ENCODE measurements at regions not wholly inside any gene's neighbourhood (a gene's known extent, or its start where the extent isn't known, plus 50 kb on each side); places are given as distances from the start of the nearest gene placed in this dataset.

DNA sequence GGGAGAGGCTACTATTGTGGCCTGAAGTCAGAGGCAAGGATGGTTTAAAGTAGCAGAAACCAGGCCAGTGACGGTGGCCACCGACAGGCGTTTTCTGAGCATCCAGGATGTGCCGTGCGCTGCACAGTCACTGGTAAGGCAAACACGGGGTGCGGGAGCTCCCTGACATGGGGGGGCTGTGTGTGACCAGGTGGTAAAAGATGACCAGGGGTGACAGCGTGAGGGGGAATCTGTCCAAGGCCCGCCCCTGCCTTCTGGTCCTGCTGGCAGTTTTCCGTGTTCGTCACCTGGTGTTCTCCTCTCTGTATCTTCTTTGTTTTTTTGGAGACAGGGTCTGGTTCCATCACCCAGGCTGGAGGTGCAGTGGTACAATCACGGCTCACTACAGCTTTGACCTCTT, 167.4 kb downstream of the ICE1 start:
- CTCF ChIA-PET = no interaction called here
- Histone ChIP-seq H3K4me3 (ENCODE audit: low read length) (no peak overlapping the region), H3K27me3 (ENCODE audit: low read length) (peaks cover 71% of the 10 kb centered on the region), H3K9me2 (replicated peaks; ENCODE audit: low read length) (no peaks in the 10 kb centered on the region), H4K20me1 (ENCODE audit: low read length) (no peaks in the 10 kb centered on the region), H3K79me2 (ENCODE audit: low read length) (no peaks in the 10 kb centered on the region), H3K27ac (ENCODE audit: low read length) (no peak overlapping the region), H3K9me3 (ENCODE audit: low read length) (no peaks in the 10 kb centered on the region), H2AFZ (ENCODE audit: low read length) (no peak overlapping the region), H3F3A (ENCODE audit: low read length, unreplicated experiment) (no peaks in the 10 kb centered on the region), H3K9ac (ENCODE audit: low read length) (no peak overlapping the region), H3K4me2 (ENCODE audit: low read length) (no peak overlapping the region), H3K4me1 (ENCODE audit: insufficient read depth, low read length) (no peaks in the 10 kb centered on the region), H3K36me3 (ENCODE audit: low read depth, low read length) (no peaks in the 10 kb centered on the region)
- ATAC-seq = no peak
- no peak for DNase-seq
- BruUV-seq (replicated peaks) = no TSS peak
- POLR2A ChIA-PET (ENCODE audit: unreplicated experiment) = no interaction called here
- intact Hi-C loops (cut with micrococcal nuclease) = no loop called here
- TF ChIP-seq EZH2 (IDR thresholded peaks at IDR 0.05; ENCODE audit: low read length, unreplicated experiment) = no peak
- TF ChIP-seq, protein P1, sequence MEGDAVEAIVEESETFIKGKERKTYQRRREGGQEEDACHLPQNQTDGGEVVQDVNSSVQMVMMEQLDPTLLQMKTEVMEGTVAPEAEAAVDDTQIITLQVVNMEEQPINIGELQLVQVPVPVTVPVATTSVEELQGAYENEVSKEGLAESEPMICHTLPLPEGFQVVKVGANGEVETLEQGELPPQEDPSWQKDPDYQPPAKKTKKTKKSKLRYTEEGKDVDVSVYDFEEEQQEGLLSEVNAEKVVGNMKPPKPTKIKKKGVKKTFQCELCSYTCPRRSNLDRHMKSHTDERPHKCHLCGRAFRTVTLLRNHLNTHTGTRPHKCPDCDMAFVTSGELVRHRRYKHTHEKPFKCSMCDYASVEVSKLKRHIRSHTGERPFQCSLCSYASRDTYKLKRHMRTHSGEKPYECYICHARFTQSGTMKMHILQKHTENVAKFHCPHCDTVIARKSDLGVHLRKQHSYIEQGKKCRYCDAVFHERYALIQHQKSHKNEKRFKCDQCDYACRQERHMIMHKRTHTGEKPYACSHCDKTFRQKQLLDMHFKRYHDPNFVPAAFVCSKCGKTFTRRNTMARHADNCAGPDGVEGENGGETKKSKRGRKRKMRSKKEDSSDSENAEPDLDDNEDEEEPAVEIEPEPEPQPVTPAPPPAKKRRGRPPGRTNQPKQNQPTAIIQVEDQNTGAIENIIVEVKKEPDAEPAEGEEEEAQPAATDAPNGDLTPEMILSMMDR (conservative IDR thresholded peaks at IDR 0.05; ENCODE audit: low read depth, low read length) = no peak
- TF ChIP-seq EZH2phosphoT487 (IDR thresholded peaks at IDR 0.05; ENCODE audit: borderline replicate concordance, low read length) = no peak

- DNase-seq = no peak
- Histone ChIP-seq H3F3A (ENCODE audit: low read length, unreplicated experiment) (no peaks in the 10 kb centered on the region), H3K9me3 (ENCODE audit: low read length) (no peaks in the 10 kb centered on the region), H3K79me2 (ENCODE audit: low read length) (no peaks in the 10 kb centered on the region), H3K36me3 (ENCODE audit: low read depth, low read length) (no peaks in the 10 kb centered on the region), H3K4me1 (ENCODE audit: insufficient read depth, low read length) (no peaks in the 10 kb centered on the region), H3K27me3 (ENCODE audit: low read length) (peaks cover 78% of the 10 kb centered on the region), H2AFZ (ENCODE audit: low read length) (no peak overlapping the region), H3K4me2 (ENCODE audit: low read length) (no peak overlapping the region), H3K9me2 (replicated peaks; ENCODE audit: low read length) (no peaks in the 10 kb centered on the region), H3K9ac (ENCODE audit: low read length) (no peak overlapping the region), H3K4me3 (ENCODE audit: low read length) (no peak overlapping the region), H4K20me1 (ENCODE audit: low read length) (no peaks in the 10 kb centered on the region), H3K27ac (ENCODE audit: low read length) (no peak overlapping the region)
- POLR2A ChIA-PET (ENCODE audit: unreplicated experiment) = no interaction called here
- no TSS peak for BruUV-seq (replicated peaks)
- CTCF ChIA-PET = no interaction called here
- TF ChIP-seq EZH2 (IDR thresholded peaks at IDR 0.05; ENCODE audit: low read length, unreplicated experiment) = no peak
- no peak for TF ChIP-seq EZH2phosphoT487 (IDR thresholded peaks at IDR 0.05; ENCODE audit: borderline replicate concordance, low read length)
- TF ChIP-seq, protein P1 (conservative IDR thresholded peaks at IDR 0.05; ENCODE audit: low read depth, low read length) = no peak
- no peak for ATAC-seq
- intact Hi-C loops (cut with micrococcal nuclease) = no loop called here
Observed at GRCh38 chr5:5588887-5589826, 166.7 kb downstream of the ICE1 start.

DNA sequence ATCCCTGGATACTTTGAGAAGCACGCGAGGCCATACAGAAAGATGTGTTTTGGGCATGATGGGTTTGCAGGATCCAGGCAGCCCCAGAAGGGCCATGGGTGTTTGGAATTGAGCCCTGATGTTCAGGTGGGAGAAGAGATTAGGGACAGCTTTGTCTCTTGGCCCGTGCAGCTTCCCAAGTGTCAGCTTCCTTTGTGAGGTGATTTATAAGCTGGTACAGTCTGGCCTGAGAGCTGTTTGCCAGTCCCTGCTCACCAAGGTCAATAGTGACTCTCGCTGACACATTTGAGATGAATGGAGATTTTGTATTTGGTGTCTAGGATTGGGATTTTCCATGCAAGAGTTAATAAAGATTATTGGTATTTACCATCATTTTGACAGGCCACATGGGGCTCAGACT, 165.9 kb downstream of the ICE1 start:
- ChIA-PET POLR2A (ENCODE audit: unreplicated experiment) (no interaction called here), CTCF (no interaction called here)
- no TSS peak for BruUV-seq (replicated peaks)
- no peak for ATAC-seq
- no peak overlapping the region for H3K4me3 ChIP-seq (ENCODE audit: low read length)
- no peaks in the 10 kb centered on the region for H3K9me3 ChIP-seq (ENCODE audit: low read length)
- no peaks in the 10 kb centered on the region for H3F3A ChIP-seq (ENCODE audit: low read length, unreplicated experiment)
- H3K4me1 ChIP-seq (ENCODE audit: insufficient read depth, low read length) = no peaks in the 10 kb centered on the region
- H3K79me2 ChIP-seq (ENCODE audit: low read length) = no peaks in the 10 kb centered on the region
- H3K9me2 ChIP-seq (replicated peaks; ENCODE audit: low read length) = no peaks in the 10 kb centered on the region
- H3K36me3 ChIP-seq (ENCODE audit: low read depth, low read length) = no peaks in the 10 kb centered on the region
- intact Hi-C loops (cut with micrococcal nuclease) = no loop called here
- DNase-seq = no peak
- TF ChIP-seq EZH2 (IDR thresholded peaks at IDR 0.05; ENCODE audit: low read length, unreplicated experiment) (no peak), EZH2phosphoT487 (IDR thresholded peaks at IDR 0.05; ENCODE audit: borderline replicate concordance, low read length) (no peak)
- TF ChIP-seq, protein P1 (conservative IDR thresholded peaks at IDR 0.05; ENCODE audit: low read depth, low read length) = no peak
- H3K27me3 ChIP-seq (ENCODE audit: low read length) = peaks cover 86% of the 10 kb centered on the region
- no peak overlapping the region for H3K27ac ChIP-seq (ENCODE audit: low read length)
- no peak overlapping the region for H3K4me2 ChIP-seq (ENCODE audit: low read length)
- no peak overlapping the region for H3K9ac ChIP-seq (ENCODE audit: low read length)
- no peaks in the 10 kb centered on the region for H4K20me1 ChIP-seq (ENCODE audit: low read length)
- no peak overlapping the region for H2AFZ ChIP-seq (ENCODE audit: low read length)

All from PC-3 (cell line).